Activated B cell treated with CpG ODN at 0.5 μM for 24 hours (primary cell): ENCODE measurements at regions not wholly inside any gene's neighbourhood (a gene's known extent, or its start where the extent isn't known, plus 50 kb on each side); places are given as distances from the start of the nearest gene placed in this dataset.
"Not testable (repeated sequence)": the region's sequence is repeated elsewhere in the genome, so short reads cannot be mapped to it uniquely, and the experiment has no call there.

Source experiments
- ATAC-seq: fragments of 200-7000 bp; cut with Tn5 transposase; one replicate; pipeline ENCODE4 v1.10.0; 2021; ENCODE audit warnings: low read depth, mild to moderate bottlenecking, moderate library complexity
- CTCF ChIA-PET: fragments of 350-600 bp; sonication (Branson Sonifier 250); formaldehyde crosslinking; loops from one replicate; lab custom pipeline; 2021; ENCODE audit warnings: antibody characterized with exemption; lab: Charles Lee
- POLR2A ChIA-PET: fragments of 350-600 bp; sonication (Branson Sonifier 250); formaldehyde crosslinking; loops from one replicate; lab custom pipeline; 2021; ENCODE audit warnings: antibody characterized with exemption; lab: Charles Lee
- DNase-seq: peaks from one replicate; pipeline ENCODE4 v3.0.0; 2022
- H3K27ac Mint-ChIP-seq: one replicate; pipeline ENCODE4 v1.8.0; 2020; ENCODE audit warnings: mixed read lengths
- H3K27me3 Mint-ChIP-seq: one replicate; pipeline ENCODE4 v1.8.0; 2021; ENCODE audit warnings: mixed read lengths
- H3K36me3 Mint-ChIP-seq: one replicate; pipeline ENCODE4 v1.8.0; 2021; ENCODE audit warnings: low read depth, mixed read lengths
- H3K4me1 Mint-ChIP-seq: one replicate; pipeline ENCODE4 v1.8.0; 2021; ENCODE audit warnings: mixed read lengths
- H3K4me3 Mint-ChIP-seq: one replicate; pipeline ENCODE4 v1.8.0; 2020; ENCODE audit warnings: mild to moderate bottlenecking, mixed read lengths
- H3K9me3 Mint-ChIP-seq: one replicate; pipeline ENCODE4 v1.8.0; 2020; ENCODE audit warnings: mixed read lengths
- intact Hi-C: fragments of 100-400 bp; cut with micrococcal nuclease; formaldehyde crosslinking; loops from one replicate; pipeline ENCODE4 v1.15.1; 2024
- TF ChIP-seq, protein P1 (sequence below): fragments of 200-600 bp; IDR thresholded peaks from one replicate; pipeline ENCODE4 v1.8.0; 2022; ENCODE audit warnings: antibody characterized with exemption, mild to moderate bottlenecking

- ATAC-seq (no peak), DNase-seq (no peak)
- Mint-ChIP-seq H3K4me1 (peaks cover 3% of the 10 kb centered on the region), H3K27ac (no peak overlapping the region), H3K4me3 (no peak overlapping the region), H3K27me3 (peaks cover 14% of the 10 kb centered on the region), H3K9me3 (no peaks in the 10 kb centered on the region), H3K36me3 (no peaks in the 10 kb centered on the region)
- intact Hi-C loops: no loop called here
- POLR2A ChIA-PET: no interaction called here
- TF ChIP-seq, protein P1, sequence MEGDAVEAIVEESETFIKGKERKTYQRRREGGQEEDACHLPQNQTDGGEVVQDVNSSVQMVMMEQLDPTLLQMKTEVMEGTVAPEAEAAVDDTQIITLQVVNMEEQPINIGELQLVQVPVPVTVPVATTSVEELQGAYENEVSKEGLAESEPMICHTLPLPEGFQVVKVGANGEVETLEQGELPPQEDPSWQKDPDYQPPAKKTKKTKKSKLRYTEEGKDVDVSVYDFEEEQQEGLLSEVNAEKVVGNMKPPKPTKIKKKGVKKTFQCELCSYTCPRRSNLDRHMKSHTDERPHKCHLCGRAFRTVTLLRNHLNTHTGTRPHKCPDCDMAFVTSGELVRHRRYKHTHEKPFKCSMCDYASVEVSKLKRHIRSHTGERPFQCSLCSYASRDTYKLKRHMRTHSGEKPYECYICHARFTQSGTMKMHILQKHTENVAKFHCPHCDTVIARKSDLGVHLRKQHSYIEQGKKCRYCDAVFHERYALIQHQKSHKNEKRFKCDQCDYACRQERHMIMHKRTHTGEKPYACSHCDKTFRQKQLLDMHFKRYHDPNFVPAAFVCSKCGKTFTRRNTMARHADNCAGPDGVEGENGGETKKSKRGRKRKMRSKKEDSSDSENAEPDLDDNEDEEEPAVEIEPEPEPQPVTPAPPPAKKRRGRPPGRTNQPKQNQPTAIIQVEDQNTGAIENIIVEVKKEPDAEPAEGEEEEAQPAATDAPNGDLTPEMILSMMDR: no peak
- CTCF ChIA-PET: no interaction called here
Observed at GRCh38 chr6:44039191-44039719, 88.0 kb downstream of the MRPL14 start.

GRCh38 chr6:44038543-44039065, 88.6 kb downstream of the MRPL14 start:
- H3K27me3 Mint-ChIP-seq: peaks cover 14% of the 10 kb centered on the region
- no peak for ATAC-seq
- no peak for DNase-seq
- no peaks in the 10 kb centered on the region for H3K36me3 Mint-ChIP-seq
- ChIA-PET CTCF (no interaction called here), POLR2A (no interaction called here)
- H3K4me3 Mint-ChIP-seq: no peak overlapping the region
- H3K4me1 Mint-ChIP-seq: peaks cover 3% of the 10 kb centered on the region
- no peak overlapping the region for H3K27ac Mint-ChIP-seq
- TF ChIP-seq, protein P1: no peak
- intact Hi-C loops: no loop called here
- H3K9me3 Mint-ChIP-seq: no peaks in the 10 kb centered on the region

DNA sequence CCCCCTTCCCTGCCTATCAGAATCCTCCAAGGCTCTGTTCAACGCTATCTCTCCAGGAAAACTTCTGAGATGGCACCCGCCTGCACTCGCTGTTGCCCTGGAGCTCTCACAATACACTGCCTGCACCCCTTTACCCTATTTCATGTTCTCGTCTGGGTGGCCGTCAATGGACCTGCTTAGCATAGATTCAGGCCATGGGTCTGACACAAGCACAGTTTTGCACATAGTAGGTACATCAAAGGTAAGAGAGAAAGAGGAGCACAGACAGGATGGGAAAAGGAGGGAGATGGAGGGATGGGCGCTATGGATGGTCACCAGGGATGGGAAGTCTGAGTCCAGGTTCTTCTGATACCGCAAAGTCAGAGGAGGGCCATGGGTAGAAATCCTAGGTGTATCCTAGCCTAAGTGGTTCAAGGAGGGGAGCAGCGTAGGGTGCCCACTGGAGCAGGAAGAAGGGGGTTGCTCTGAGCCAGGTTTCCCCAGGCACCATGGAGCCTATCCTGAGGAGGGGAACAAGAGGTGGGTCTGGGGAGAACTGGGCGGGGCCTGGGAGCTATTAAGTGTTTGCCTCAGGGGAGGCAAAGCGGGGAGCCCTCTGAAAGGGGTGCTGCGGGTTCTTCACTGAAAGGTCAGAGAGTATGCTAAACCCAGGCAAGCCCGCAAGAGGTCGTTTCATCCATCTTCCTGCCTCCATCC, 89.3 kb downstream of the MRPL14 start:
- no peaks in the 10 kb centered on the region for H3K9me3 Mint-ChIP-seq
- no peak for ATAC-seq
- POLR2A ChIA-PET: no interaction called here
- peaks cover 14% of the 10 kb centered on the region for H3K27me3 Mint-ChIP-seq
- peaks cover 3% of the 10 kb centered on the region for H3K4me1 Mint-ChIP-seq
- CTCF ChIA-PET: no interaction called here
- H3K27ac Mint-ChIP-seq: no peak overlapping the region
- TF ChIP-seq, protein P1: no peak
- DNase-seq: no peak
- no peak overlapping the region for H3K4me3 Mint-ChIP-seq
- intact Hi-C loops: no loop called here
- no peaks in the 10 kb centered on the region for H3K36me3 Mint-ChIP-seq

DNA sequence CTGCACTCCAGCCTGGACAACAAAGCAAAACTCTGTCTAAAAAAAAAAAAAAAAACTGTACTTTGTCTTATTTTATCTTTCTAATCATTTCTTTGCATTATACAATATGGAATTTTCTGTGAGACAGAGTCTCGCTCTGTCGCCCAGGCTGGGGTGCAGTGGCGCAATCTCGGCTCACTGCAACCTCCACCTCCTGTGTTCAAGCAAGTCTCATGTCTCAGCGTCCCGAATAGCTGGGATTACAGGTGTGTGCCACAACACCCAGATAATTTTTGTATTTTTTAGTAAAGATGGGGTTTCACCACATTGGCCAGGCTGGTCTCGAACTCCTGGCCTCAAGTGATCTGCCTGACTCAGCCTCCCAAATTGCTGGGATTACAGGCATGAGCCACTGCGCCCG, 90.0 kb downstream of the MRPL14 start:
- ATAC-seq, H3K4me3 Mint-ChIP-seq, POLR2A ChIA-PET, intact Hi-C loops, DNase-seq, CTCF ChIA-PET, H3K27ac Mint-ChIP-seq, H3K9me3 Mint-ChIP-seq, H3K4me1 Mint-ChIP-seq, H3K36me3 Mint-ChIP-seq: not testable (repeated sequence)
- peaks cover 18% of the 10 kb centered on the region for H3K27me3 Mint-ChIP-seq

- Mint-ChIP-seq H3K9me3 (no peaks in the 10 kb centered on the region), H3K27me3 (peaks cover 20% of the 10 kb centered on the region), H3K4me3 (no peak overlapping the region), H3K36me3 (no peaks in the 10 kb centered on the region), H3K4me1 (peaks cover 3% of the 10 kb centered on the region), H3K27ac (no peak overlapping the region)
- TF ChIP-seq, protein P1: no peak
- POLR2A ChIA-PET: no interaction called here
- intact Hi-C loops: no loop called here
- CTCF ChIA-PET: no interaction called here
- no peak for ATAC-seq
- no peak for DNase-seq
Observed at GRCh38 chr6:44036699-44037101, 90.6 kb downstream of the MRPL14 start.
